Keratinocyte (primary cell): ENCODE measurements at regions not wholly inside any gene's neighbourhood (a gene's known extent, or its start where the extent isn't known, plus 50 kb on each side); places are given as distances from the start of the nearest gene placed in this dataset.

Source experiments
- DNase-seq: peaks from one replicate; pipeline ENCODE4 v3.0.0-alpha.2; 2011; ENCODE audit warnings: low read depth, missing footprints, low spot score
- FAIRE-seq: peaks from 2 replicates; lab custom pipeline; 2011; peaks lifted over from hg19 to GRCh38; lab: Jason Lieb, UNC
- H2AFZ ChIP-seq: 2 replicates; pipeline ENCODE4 v1.6.0; 2012; ENCODE audit warnings: low read length, control low read depth, inconsistent platforms; ENCODE audit not compliant: control insufficient read depth
- H3K27ac ChIP-seq: 2 replicates; pipeline ENCODE4 v1.5.1; 2011; ENCODE audit warnings: low read length; ENCODE audit not compliant: control insufficient read depth, insufficient read depth
- H3K27me3 ChIP-seq: 3 replicates; pipeline ENCODE4 v1.6.0; 2011; ENCODE audit warnings: low read length; ENCODE audit not compliant: control insufficient read depth, insufficient read depth; ENCODE audit errors: extremely low read depth
- H3K36me3 ChIP-seq, 2 experiments: 2 replicates in 1 of 2; 3 replicates in 1 of 2; pipeline ENCODE4 v1.5.1; 2011; ENCODE audit warnings: low read length in 2 of 2, mild to moderate bottlenecking in 1 of 2; ENCODE audit not compliant: control insufficient read depth in 2 of 2, insufficient read depth in 2 of 2; ENCODE audit errors: extremely low read depth in 1 of 2
- H3K4me1 ChIP-seq: 3 replicates; pipeline ENCODE4 v1.5.1; 2011; ENCODE audit warnings: low read length; ENCODE audit not compliant: control insufficient read depth, insufficient read depth; ENCODE audit errors: extremely low read depth
- H3K4me2 ChIP-seq: 3 replicates; pipeline ENCODE4 v1.6.0; 2011; ENCODE audit warnings: low read depth, low read length; ENCODE audit not compliant: control insufficient read depth, insufficient read depth; ENCODE audit errors: extremely low read depth
- H3K4me3 ChIP-seq, 3 experiments: fragments of 200-600 bp in 1 of 3; sonication (generic) in 1 of 3; 2 replicates in 2 of 3; 3 replicates in 1 of 3; pipeline ENCODE4 v1.5.1; 2011 to 2016; ENCODE audit warnings: low read length in 3 of 3, mild to moderate bottlenecking in 3 of 3, control low read depth in 2 of 3, inconsistent platforms in 1 of 3, low read depth in 1 of 3, mixed read lengths in 1 of 3, mixed run types in 1 of 3, moderate library complexity in 1 of 3; ENCODE audit not compliant: control insufficient read depth in 2 of 3, insufficient read depth in 2 of 3; ENCODE audit errors: extremely low read depth in 1 of 3
- H3K79me2 ChIP-seq: 2 replicates; pipeline ENCODE4 v1.6.0; 2012; ENCODE audit warnings: low read length; ENCODE audit not compliant: control insufficient read depth, insufficient read depth
- H3K9ac ChIP-seq: 3 replicates; pipeline ENCODE4 v1.6.0; 2011; ENCODE audit warnings: low read length; ENCODE audit not compliant: control insufficient read depth, insufficient read depth; ENCODE audit errors: extremely low read depth
- H3K9me1 ChIP-seq: 3 replicates; pipeline ENCODE4 v1.6.0; 2011; ENCODE audit warnings: low read length; ENCODE audit not compliant: control insufficient read depth, insufficient read depth; ENCODE audit errors: extremely low read depth
- H3K9me3 ChIP-seq: 2 replicates; pipeline ENCODE4 v1.5.1; 2012; ENCODE audit warnings: low read depth, low read length; ENCODE audit not compliant: control insufficient read depth
- H4K20me1 ChIP-seq: 3 replicates; pipeline ENCODE4 v1.6.0; 2011; ENCODE audit warnings: low read length; ENCODE audit not compliant: control insufficient read depth, insufficient read depth; ENCODE audit errors: extremely low read depth
- CTCF ChIP-seq, 3 experiments: IDR thresholded peaks in 1 of 3; conservative IDR thresholded peaks in 1 of 3; optimal IDR thresholded peaks in 1 of 3; 2 replicates in 2 of 3; 3 replicates in 1 of 3; pipeline versions ENCODE3 to v1.5.1; 2011; ENCODE audit warnings: low read length in 3 of 3, mild to moderate bottlenecking in 3 of 3, moderate library complexity in 2 of 3, control low read depth in 1 of 3, inconsistent platforms in 1 of 3; ENCODE audit not compliant: insufficient read depth in 2 of 3; ENCODE audit errors: extremely low read depth in 1 of 3
- EZH2 ChIP-seq: IDR thresholded peaks from one replicate; pipeline ENCODE4 v1.6.1; 2012; ENCODE audit warnings: inconsistent platforms, mild to moderate bottlenecking, low read length, moderate library complexity
- dilution Hi-C: fragments of 300-500 bp; cut with MboI; formaldehyde crosslinking; loops from one replicate; pipeline ENCODE4 v1.7.0; 2020; ENCODE audit warnings: low sequenced_read_pairs; ENCODE audit not compliant: extremely low pct_ligation_motif_present

- no peak overlapping the region for H2AFZ ChIP-seq
- no peak overlapping the region for H3K27ac ChIP-seq
- no peaks in the 10 kb centered on the region for H4K20me1 ChIP-seq
- no peaks in the 10 kb centered on the region for H3K9me1 ChIP-seq
- H3K27me3 ChIP-seq, result no peaks in the 10 kb centered on the region
- no peaks in the 10 kb centered on the region for H3K79me2 ChIP-seq
- peaks cover 8% of the 10 kb centered on the region for H3K4me1 ChIP-seq
- FAIRE-seq (no peak), DNase-seq (no peak)
- no peak overlapping the region for H3K4me3 ChIP-seq
- H3K9me3 ChIP-seq, result no peaks in the 10 kb centered on the region
- dilution Hi-C loops, result no loop called here
- no peaks in the 10 kb centered on the region for H3K36me3 ChIP-seq
- no peak overlapping the region for H3K4me2 ChIP-seq
- TF ChIP-seq EZH2, result no peak
- no peak for TF ChIP-seq CTCF (optimal IDR thresholded peaks at IDR 0.05 in 1 of 3, IDR thresholded peaks at IDR 0.05 in 1 of 3, conservative IDR thresholded peaks at IDR 0.05 in 1 of 3; ENCODE audit: extremely low read depth in 1 of 3, insufficient read depth in 2 of 3, low read length in 3 of 3)
- H3K9ac ChIP-seq, result no peak overlapping the region
Measured at GRCh38 chr7:15011289-15011688, 108.7 kb upstream of the DGKB start.

DNA sequence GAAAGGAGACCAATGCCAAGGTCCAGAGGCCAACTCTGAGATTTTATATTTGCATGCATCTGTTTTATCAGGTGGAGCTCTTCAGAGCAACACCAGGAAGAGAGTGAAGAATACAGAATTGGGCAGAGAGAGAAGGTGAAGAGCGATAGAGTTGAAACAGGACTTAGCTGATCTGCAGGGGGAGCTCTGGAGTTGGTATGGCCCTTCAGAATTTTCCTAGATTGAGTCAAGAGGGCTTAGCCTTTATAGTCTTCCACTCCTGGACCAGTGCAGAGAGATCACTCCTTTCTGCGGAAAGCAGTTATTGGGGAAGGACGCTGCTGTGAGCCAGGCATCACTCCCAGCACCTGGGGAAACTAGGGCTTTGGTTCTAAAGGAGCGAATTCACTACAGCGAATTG lies 105.0 kb upstream of the DGKB start:
- Histone ChIP-seq H3K9me3 (no peaks in the 10 kb centered on the region), H3K4me2 (no peak overlapping the region), H3K27me3 (no peaks in the 10 kb centered on the region), H3K9me1 (no peaks in the 10 kb centered on the region), H3K4me3 (no peak overlapping the region), H3K9ac (no peak overlapping the region), H2AFZ (no peak overlapping the region), H3K36me3 (no peaks in the 10 kb centered on the region), H3K27ac (no peak overlapping the region), H4K20me1 (no peaks in the 10 kb centered on the region), H3K4me1 (no peaks in the 10 kb centered on the region), H3K79me2 (no peaks in the 10 kb centered on the region)
- FAIRE-seq (no peak), DNase-seq (no peak)
- TF ChIP-seq CTCF (optimal IDR thresholded peaks at IDR 0.05 in 1 of 3, IDR thresholded peaks at IDR 0.05 in 1 of 3, conservative IDR thresholded peaks at IDR 0.05 in 1 of 3; ENCODE audit: extremely low read depth in 1 of 3, insufficient read depth in 2 of 3, low read length in 3 of 3) (peak; percentile 31 to 73 (median 58)), EZH2 (no peak)
- dilution Hi-C loops, result no loop called here
